ENCODE measurements at regions not wholly inside any gene's neighbourhood (a gene's known extent, or its start where the extent isn't known, plus 50 kb on each side); places are given as distances from the start of the nearest gene placed in this dataset.

- no peak for TF ChIP-seq EZH2 (IDR thresholded peaks at IDR 0.05; ENCODE audit: insufficient read depth, poor library complexity, severe bottlenecking)
- no peak for TF ChIP-seq EZH2phosphoT487 (IDR thresholded peaks at IDR 0.05; ENCODE audit: insufficient read depth, low read depth)
Observed at GRCh38 chr1:73463873-73464272, 734.1 kb downstream of the LRRIQ3 start.
